GM04504 (cell line): ENCODE measurements at regions not wholly inside any gene's neighbourhood (a gene's known extent, or its start where the extent isn't known, plus 50 kb on each side); places are given as distances from the start of the nearest gene placed in this dataset.

ENCODE experiments used
- DNase-seq: peaks from one replicate; pipeline ENCODE4 v3.0.0-alpha.2; 2012; ENCODE audit warnings: low read depth

DNA sequence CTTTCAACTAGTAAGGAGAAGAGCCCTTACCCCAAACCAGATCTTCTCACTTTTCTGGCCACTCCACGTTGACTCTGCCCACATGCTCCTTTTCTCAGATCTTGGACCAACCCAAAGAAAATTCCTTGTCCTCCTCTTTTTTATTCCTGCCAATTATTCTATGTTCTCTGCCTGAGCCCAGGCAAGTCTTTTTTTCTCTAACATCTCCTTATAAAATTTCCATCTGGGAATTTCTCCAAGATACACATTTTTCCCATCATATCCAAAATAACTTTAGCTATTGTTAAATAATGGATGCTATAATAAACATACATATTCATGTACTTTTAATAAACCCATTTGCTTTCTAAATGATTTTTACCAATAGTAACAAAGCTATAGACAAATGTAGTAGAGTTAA lies 726.0 kb upstream of the ZNF385D start:
- DNase-seq = no peak

- DNase-seq = no peak
These were observed 717.2 kb upstream of the UBE2E2 start for GRCh38 chr3:22485954-22486353.

DNA sequence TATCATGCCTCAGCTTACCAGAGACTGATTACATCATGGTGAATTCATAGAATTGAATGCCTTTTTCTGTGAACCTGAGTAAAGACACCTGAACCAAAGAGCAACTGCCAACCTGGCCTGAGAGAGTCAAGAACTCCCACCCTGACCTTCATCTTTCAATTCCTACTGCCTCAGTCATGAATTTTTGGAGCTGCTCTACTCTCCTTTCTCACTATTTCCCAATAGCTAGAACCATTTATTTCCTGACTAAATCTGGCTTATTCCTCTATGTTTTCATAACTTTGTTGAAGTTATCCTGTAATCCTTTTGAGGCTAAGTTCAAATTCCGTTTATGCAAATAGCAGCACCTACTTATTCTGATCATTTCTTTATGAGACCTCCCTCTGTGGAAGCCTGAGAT lies 712.4 kb upstream of the UBE2E2 start:
- DNase-seq = no peak

DNA sequence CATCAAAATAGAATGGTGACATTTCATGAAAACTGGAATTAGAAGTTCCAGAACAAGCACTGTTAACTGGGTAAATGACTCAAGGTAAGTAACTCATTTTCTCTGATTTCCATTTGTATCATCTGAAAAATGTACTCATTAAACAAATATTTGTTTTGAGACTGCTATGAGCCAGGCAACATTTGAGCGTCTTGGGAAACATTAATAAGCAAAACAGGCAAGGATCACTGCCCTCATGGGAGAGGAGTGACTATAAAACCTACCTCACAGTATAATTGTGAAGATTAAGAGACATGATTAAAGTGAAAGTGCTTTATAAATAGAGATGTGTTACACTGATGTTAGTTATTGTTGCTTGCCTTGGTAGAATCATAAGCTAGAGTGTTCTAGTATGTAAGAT lies 711.8 kb upstream of the UBE2E2 start:
- no peak for DNase-seq

DNA sequence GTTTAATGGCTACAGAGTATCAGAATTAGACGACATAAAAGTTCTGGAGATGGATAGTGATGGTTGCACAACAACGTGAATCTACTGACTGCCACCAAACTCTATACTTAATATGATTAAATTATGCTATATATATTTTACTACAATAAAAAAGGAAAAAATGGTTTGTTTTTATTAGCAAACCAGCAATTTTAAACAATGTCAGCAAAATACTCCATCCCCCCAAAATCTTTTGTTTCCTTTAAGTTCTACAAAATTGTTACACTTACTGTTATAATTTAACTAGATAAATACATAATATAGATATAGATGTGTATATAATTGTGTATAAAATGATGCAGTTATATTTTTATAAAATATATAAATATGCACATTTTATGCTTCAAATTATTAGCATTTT lies 710.8 kb upstream of the UBE2E2 start:
- DNase-seq = no peak

- no peak for DNase-seq
These were observed 707.9 kb upstream of the UBE2E2 start for GRCh38 chr3:22495241-22495640.

GRCh38 chr3:22495791-22496190 lies 707.3 kb upstream of the UBE2E2 start:
- no peak for DNase-seq

DNA sequence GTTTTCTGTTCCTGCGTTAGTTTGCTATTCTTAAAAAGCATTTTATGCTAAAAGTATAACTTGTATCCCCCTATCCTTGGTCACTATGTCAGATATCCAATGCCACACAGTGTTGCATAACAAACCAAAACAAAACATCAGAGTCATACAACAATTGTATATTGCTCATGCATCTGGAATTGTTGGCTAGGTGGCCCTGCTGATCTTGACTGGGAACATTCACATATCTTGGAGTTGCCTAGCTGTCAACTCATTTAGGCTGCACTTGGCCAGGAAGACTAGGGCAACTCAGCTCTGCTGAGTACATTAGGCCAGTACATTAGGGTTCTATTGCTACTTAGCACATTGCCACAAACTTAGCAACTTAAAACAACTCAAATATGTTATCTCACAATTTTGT lies 706.5 kb upstream of the UBE2E2 start:
- DNase-seq = no peak

DNA sequence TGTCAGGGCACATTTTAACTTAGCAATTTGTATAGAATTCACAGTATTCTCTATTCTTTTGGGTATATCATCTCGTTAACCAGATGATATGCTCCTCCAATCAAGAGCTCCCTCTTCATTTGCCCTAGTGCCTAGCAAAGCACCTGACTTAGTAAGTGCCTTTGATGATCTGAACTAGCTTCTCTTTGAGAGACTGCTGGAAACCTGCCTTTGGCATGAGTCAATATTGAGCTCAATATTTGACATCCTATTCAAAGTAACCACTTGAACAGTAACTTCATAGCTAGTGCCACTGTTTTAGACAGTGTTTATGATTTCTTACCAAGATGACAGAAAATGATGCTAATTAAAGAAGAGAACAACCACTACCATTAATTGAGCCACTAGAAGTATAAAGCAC lies 696.3 kb upstream of the UBE2E2 start:
- DNase-seq = no peak

- DNase-seq = no peak
These were observed 695.4 kb upstream of the UBE2E2 start for GRCh38 chr3:22507709-22508108.

DNA sequence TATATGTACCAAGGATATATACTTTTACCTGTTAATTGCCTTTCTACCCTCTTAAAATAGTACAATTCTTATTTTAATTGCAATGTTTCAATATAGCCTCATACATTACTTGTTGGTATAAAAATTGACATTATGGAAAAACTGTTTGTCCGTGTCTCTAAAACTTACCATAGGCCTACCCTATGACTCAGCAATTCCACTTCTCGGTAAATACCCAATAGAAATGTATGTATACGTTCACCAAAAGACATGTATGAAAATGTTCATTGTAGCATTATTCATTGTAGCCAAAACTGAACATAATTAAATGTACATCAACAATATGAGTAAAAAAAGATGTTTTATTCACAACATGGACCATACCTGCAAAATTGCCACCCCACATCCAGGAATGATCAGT lies 679.2 kb upstream of the UBE2E2 start:
- no peak for DNase-seq

DNA sequence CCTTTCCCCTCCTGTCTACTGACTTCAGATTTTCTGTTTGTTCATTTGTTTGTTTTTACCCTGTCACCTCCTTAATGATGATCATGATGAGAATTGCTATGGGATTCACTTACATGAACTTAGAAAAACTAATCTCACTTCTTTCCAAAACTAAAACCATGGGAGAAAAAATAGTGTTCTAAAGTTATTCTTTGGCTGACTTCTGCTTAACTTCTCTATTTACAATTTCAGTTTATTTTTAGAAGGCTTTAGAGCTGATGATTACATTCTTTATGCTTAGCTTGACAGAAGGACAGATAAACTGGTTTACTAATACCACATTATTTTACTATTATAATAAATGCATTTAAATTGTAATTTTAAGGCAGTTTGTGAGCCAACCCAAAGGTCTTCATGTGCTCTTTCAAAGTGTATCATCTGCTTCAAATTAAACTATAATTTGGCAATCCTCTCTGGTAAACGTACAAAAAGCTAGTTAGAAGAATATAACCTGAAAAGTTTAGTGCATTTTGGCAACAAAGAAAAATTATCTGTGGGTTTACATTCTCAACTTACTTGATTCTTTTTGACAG lies 676.8 kb upstream of the UBE2E2 start:
- DNase-seq = no peak

DNA sequence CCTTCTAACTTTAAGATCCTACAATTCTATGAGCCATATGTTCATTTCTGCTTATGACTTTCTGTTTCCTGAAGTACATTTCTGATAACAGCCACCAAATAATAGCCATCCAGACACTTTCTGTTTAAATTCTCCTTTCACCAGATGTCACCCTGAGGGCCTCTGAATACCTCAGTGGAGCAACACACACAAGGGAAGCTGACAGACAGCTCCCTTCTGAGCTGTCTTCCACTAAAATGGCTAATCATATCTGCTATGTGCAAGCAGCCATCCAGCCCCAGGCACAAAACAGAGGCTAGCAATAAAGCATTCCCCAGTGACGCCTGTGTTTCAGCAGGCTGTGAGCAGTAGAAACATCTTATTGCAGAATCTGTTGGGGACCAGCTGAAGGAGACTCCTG lies 666.6 kb upstream of the UBE2E2 start:
- no peak for DNase-seq

- DNase-seq = no peak
These were observed 665.6 kb upstream of the UBE2E2 start for GRCh38 chr3:22537560-22537959.

- DNase-seq = no peak
These were observed 660.8 kb upstream of the UBE2E2 start for GRCh38 chr3:22542311-22542710.

DNA sequence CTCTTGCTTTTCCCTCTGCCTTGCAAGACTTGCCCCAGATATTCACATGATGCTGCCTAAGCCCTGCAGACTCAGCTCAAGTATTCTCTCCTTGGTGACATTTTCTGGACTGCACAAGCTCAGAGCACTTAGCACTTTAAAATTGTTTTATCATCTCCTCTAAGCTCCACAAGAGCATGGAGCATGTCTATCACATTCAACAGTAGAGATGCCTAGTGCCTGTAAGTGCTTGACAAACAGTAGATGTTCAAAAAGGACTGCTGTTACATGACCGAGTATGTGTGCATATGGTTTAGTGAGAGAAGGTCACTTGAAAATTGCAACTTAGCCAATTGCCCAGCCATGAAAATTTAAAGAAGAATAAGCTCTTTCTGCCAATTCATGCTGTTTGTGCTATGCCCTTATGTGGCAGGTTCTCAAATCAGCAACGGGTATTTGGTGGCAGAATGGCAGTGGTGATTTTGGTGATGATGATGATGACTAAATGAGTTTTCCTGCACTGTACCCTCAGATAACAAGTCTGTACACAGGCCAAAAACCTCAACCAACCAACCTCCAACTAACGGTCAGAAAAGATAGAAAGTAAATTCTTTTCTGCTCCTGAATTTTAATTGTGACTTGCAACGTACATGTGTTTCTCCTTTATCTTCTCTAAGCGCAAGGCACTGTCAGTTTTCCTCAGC lies 647.2 kb upstream of the UBE2E2 start:
- DNase-seq = no peak

DNA sequence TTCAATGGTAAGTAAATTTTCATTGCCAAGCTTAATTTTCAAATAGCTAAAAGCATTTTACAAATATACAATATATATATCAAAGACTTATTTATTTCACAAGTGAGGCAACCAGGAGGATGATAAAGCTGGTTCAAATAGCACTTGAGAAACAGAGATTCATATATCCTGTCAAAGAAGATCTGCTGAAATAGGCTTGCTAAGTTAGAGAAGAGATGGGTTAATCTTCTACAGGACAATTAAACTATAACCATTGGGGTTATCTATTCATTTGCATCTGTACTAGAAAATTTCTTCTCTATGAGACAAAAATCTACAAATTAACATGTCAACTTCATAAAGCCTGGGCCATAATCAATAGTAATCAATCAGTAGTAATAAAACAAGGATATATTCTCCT lies 637.7 kb upstream of the UBE2E2 start:
- no peak for DNase-seq

- no peak for DNase-seq
These were observed 634.8 kb upstream of the UBE2E2 start for GRCh38 chr3:22568285-22568684.

DNA sequence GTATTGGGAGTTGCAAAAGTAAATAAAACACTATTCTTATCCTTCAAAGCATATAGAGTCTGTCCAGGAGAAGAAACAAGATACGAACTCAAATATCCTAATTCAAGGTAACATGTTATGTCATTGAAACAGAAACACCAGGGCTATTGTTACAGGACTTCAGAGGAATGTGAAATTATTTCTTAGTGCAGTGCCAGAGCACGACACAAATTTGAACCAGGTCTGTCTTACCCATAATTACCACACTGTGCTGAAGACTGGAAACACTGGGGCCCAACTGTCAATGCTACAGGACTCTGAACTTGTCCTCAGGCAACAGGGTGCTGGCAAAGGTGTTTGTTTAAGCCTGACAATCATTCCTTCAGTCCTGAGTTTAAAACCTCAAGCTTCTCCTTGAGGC lies 633.6 kb upstream of the UBE2E2 start:
- DNase-seq = no peak

GRCh38 chr3:22581007-22581406 lies 622.1 kb upstream of the UBE2E2 start:
- no peak for DNase-seq

- DNase-seq = no peak
These were observed 620.9 kb upstream of the UBE2E2 start for GRCh38 chr3:22582266-22582665.

GRCh38 chr3:22585504-22585903 lies 617.6 kb upstream of the UBE2E2 start:
- DNase-seq = peak; percentile 17

DNA sequence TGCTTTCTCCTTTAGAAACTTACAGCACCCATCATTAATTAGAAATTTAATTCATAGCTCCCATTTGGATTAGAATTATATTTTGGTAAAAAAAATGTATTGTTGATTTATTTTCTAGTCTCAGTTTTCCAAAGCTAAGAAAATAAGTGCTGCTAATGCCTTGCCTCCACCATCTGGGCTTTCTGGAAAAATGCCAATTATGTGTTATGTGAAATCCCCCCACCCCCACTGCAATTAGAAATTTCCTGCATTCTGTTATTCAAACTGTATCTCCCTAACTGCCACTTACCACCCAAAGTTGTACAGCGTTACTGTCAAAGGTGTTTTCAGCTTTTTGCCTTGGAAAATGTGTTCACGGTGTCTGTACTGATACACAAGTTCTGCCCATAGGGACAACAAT lies 617.2 kb upstream of the UBE2E2 start:
- DNase-seq = no peak

DNA sequence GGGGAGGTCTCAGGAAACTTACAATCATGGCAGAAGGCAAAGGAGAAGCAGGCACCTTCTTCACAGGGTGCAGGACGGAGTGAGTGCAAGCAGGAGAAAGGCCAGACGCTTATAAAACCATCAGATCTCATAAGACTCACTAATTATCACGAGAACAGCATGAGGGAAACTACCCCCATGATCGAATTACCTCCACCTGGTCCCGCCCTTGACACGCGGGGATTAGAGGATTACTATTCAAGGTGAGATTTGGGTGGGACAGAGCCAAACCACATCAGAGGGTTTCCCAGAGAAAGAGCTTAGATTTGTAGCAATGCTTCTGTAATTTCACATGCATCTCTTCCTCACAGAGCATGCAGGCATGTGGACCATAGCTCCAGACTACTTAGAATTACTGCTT lies 615.7 kb upstream of the UBE2E2 start:
- DNase-seq = no peak
